H1 (cell line): ENCODE measurements at regions not wholly inside any gene's neighbourhood (a gene's known extent, or its start where the extent isn't known, plus 50 kb on each side); places are given as distances from the start of the nearest gene placed in this dataset.

ENCODE experiments used
- BRCA1 ChIP-seq: IDR thresholded peaks from 2 replicates; pipeline ENCODE4 v1.6.1; 2012; ENCODE audit warnings: low read depth, low read length, improper control_type of control experiment
- CBX5 ChIP-seq: fragments of 300-800, 300-1000 bp; sonication (generic); IDR thresholded peaks from 2 replicates; pipeline ENCODE4 v1.7.1; 2016; ENCODE audit warnings: antibody characterized with exemption, low read length, low read depth
- CHD1 ChIP-seq: IDR thresholded peaks from 2 replicates; pipeline ENCODE4 v1.6.1; 2012; ENCODE audit warnings: low read depth, low read length, improper control_type of control experiment
- POLR2A ChIP-seq, 2 experiments: IDR thresholded peaks; 1 replicate in 1 of 2; 2 replicates in 1 of 2; pipeline ENCODE4 v1.6.1; 2011; ENCODE audit warnings: low read depth in 2 of 2, low read length in 2 of 2, mild to moderate bottlenecking in 2 of 2; ENCODE audit errors: control extremely low read depth in 1 of 2
- RNF2 ChIP-seq: fragments of 200-900, 300-1000 bp; sonication (generic); IDR thresholded peaks from 2 replicates; pipeline ENCODE4 v1.7.1; 2016; ENCODE audit warnings: borderline replicate concordance, low read depth, mild to moderate bottlenecking, antibody characterized with exemption, low read length; ENCODE audit not compliant: poor library complexity, severe bottlenecking; ENCODE audit errors: missing control alignments
- SP2 ChIP-seq: IDR thresholded peaks from 2 replicates; pipeline ENCODE4 v1.6.1; 2012; ENCODE audit warnings: mild to moderate bottlenecking, low read length, inconsistent platforms
- TAF1 ChIP-seq: IDR thresholded peaks from 2 replicates; pipeline ENCODE4 v1.6.1; 2011; ENCODE audit warnings: mild to moderate bottlenecking, low read depth, low read length
- TBP ChIP-seq: IDR thresholded peaks from 2 replicates; pipeline ENCODE4 v1.6.1; 2011; ENCODE audit warnings: low read depth, low read length, improper control_type of control experiment
- TF ChIP-seq, protein P1 (sequence below), 3 experiments: IDR thresholded peaks; 1 replicate in 2 of 3; 2 replicates in 1 of 3; pipeline versions ENCODE4 v1.5.1 to v1.6.1; 2011; ENCODE audit warnings: low read length in 3 of 3, mild to moderate bottlenecking in 3 of 3, inconsistent platforms in 2 of 3, low read depth in 1 of 3, moderate library complexity in 1 of 3; ENCODE audit not compliant: insufficient read depth in 1 of 3; ENCODE audit errors: control extremely low read depth in 1 of 3

DNA sequence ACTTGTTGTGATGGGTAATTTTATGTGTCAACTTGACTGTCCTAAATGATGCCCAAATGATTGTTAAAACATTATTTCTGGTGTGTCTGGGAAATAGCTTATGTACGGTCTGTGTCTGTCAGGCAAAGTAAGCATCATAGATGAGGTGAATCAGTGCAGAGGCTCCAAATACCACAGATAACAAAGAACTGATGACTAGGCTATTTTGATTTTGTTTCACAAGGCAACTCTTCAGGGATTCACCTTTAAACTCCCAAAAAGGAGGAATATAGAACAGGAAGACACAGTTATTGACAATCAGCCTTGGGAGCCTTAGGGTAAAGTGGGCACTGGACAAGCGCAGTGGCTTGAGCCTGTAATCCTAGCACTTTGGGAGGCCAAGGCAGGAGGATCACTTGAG lies 290.7 kb downstream of the PCDH10 start:
- TF ChIP-seq, protein P1, sequence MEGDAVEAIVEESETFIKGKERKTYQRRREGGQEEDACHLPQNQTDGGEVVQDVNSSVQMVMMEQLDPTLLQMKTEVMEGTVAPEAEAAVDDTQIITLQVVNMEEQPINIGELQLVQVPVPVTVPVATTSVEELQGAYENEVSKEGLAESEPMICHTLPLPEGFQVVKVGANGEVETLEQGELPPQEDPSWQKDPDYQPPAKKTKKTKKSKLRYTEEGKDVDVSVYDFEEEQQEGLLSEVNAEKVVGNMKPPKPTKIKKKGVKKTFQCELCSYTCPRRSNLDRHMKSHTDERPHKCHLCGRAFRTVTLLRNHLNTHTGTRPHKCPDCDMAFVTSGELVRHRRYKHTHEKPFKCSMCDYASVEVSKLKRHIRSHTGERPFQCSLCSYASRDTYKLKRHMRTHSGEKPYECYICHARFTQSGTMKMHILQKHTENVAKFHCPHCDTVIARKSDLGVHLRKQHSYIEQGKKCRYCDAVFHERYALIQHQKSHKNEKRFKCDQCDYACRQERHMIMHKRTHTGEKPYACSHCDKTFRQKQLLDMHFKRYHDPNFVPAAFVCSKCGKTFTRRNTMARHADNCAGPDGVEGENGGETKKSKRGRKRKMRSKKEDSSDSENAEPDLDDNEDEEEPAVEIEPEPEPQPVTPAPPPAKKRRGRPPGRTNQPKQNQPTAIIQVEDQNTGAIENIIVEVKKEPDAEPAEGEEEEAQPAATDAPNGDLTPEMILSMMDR (IDR thresholded peaks at IDR 0.05; ENCODE audit: control extremely low read depth in 1 of 3, insufficient read depth in 1 of 3, low read depth in 1 of 3, low read length in 3 of 3), result no peak
- TF ChIP-seq TAF1, result no peak
- no peak for TF ChIP-seq CHD1
- TF ChIP-seq RNF2, result no peak
- no peak for TF ChIP-seq TBP
- TF ChIP-seq BRCA1, result no peak
- TF ChIP-seq POLR2A (IDR thresholded peaks at IDR 0.05; ENCODE audit: control extremely low read depth in 1 of 2, low read depth in 2 of 2, low read length in 2 of 2), result no peak
- TF ChIP-seq CBX5, result no peak
- no peak for TF ChIP-seq SP2
